Mammary epithelial cell (primary cell): ENCODE measurements at regions not wholly inside any gene's neighbourhood (a gene's known extent, or its start where the extent isn't known, plus 50 kb on each side); places are given as distances from the start of the nearest gene placed in this dataset.

Experiments used
- CTCF ChIP-seq, 2 donors: IDR thresholded peaks in 1 of 2; conservative IDR thresholded peaks in 1 of 2; 2 replicates each; pipeline ENCODE4 v1.5.1; 2011 to 2012; ENCODE audit warnings: inconsistent platforms in 2 of 2, low read length in 2 of 2, mild to moderate bottlenecking in 2 of 2, control low read depth in 1 of 2, low read depth in 1 of 2; ENCODE audit not compliant: insufficient read depth in 1 of 2; ENCODE audit errors: extremely low read depth in 1 of 2
- EZH2 ChIP-seq: IDR thresholded peaks from 2 replicates; pipeline ENCODE4 v1.6.1; 2012; ENCODE audit warnings: low read length, inconsistent platforms, borderline replicate concordance

- TF ChIP-seq CTCF (conservative IDR thresholded peaks at IDR 0.05 in 1 of 2, IDR thresholded peaks at IDR 0.05 in 1 of 2; ENCODE audit: extremely low read depth in 1 of 2, insufficient read depth in 1 of 2, low read depth in 1 of 2, low read length in 2 of 2) (no peak), EZH2 (no peak)
Measured at GRCh38 chr9:61668846-61669245, 479.0 kb downstream of the SPATA31A7 start.
